ENCODE measurements at regions not wholly inside any gene's neighbourhood (a gene's known extent, or its start where the extent isn't known, plus 50 kb on each side); places are given as distances from the start of the nearest gene placed in this dataset.

GRCh38 chr12:105907982-105908381 lies 230.8 kb downstream of the NUAK1 start:
- Mint-ChIP-seq H3K27ac (no peak overlapping the region), H3K9me3 (peaks cover 0 to 9% (median 4%) of the 10 kb centered on the region in 3 donors), H3K4me1 (no peaks in the 10 kb centered on the region), H3K27me3 (peaks cover 3% of the 10 kb centered on the region), H3K4me3 (no peak overlapping the region), H3K36me3 (no peaks in the 10 kb centered on the region)

- Mint-ChIP-seq H3K27ac (no peak overlapping the region), H3K4me1 (no peaks in the 10 kb centered on the region), H3K27me3 (peaks cover 4% of the 10 kb centered on the region), H3K36me3 (no peaks in the 10 kb centered on the region), H3K9me3 (peaks cover 2 to 11% (median 6%) of the 10 kb centered on the region in 3 donors), H3K4me3 (no peak overlapping the region)
These were observed 228.7 kb downstream of the NUAK1 start for GRCh38 chr12:105910030-105910429.

GRCh38 chr12:105911966-105912365 lies 226.8 kb downstream of the NUAK1 start:
- no peak overlapping the region for H3K27ac Mint-ChIP-seq
- no peaks in the 10 kb centered on the region for H3K36me3 Mint-ChIP-seq
- no peaks in the 10 kb centered on the region for H3K4me1 Mint-ChIP-seq
- no peak overlapping the region for H3K4me3 Mint-ChIP-seq
- H3K9me3 Mint-ChIP-seq, result peaks cover 3 to 7% (median 7%) of the 10 kb centered on the region in 3 donors
- H3K27me3 Mint-ChIP-seq, result peaks cover 4% of the 10 kb centered on the region

GRCh38 chr12:105912882-105913678 lies 225.7 kb downstream of the NUAK1 start:
- Mint-ChIP-seq H3K9me3 (peaks cover 3 to 7% (median 7%) of the 10 kb centered on the region in 3 donors), H3K4me3 (no peak overlapping the region), H3K4me1 (no peaks in the 10 kb centered on the region), H3K36me3 (no peaks in the 10 kb centered on the region), H3K27me3 (peaks cover 8% of the 10 kb centered on the region), H3K27ac (no peak overlapping the region)

- Mint-ChIP-seq H3K27me3 (peaks cover 9% of the 10 kb centered on the region), H3K4me3 (no peak overlapping the region), H3K36me3 (no peaks in the 10 kb centered on the region), H3K27ac (no peak overlapping the region), H3K4me1 (no peaks in the 10 kb centered on the region), H3K9me3 (peaks cover 3 to 7% (median 7%) of the 10 kb centered on the region in 3 donors)
These were observed 222.6 kb downstream of the NUAK1 start for GRCh38 chr12:105915997-105916759.

- H3K4me1 Mint-ChIP-seq, result no peaks in the 10 kb centered on the region
- peaks cover 3 to 7% (median 7%) of the 10 kb centered on the region in 3 donors for H3K9me3 Mint-ChIP-seq
- no peak overlapping the region for H3K4me3 Mint-ChIP-seq
- no peaks in the 10 kb centered on the region for H3K36me3 Mint-ChIP-seq
- H3K27ac Mint-ChIP-seq, result no peak overlapping the region
- H3K27me3 Mint-ChIP-seq, result peaks cover 9% of the 10 kb centered on the region
These were observed 222.1 kb downstream of the NUAK1 start for GRCh38 chr12:105916760-105917039.

- Mint-ChIP-seq H3K27me3 (peaks cover 12% of the 10 kb centered on the region), H3K9me3 (no peaks in the 10 kb centered on the region), H3K4me1 (no peaks in the 10 kb centered on the region), H3K4me3 (peak overlapping the region in 1 of 4 donors; percentile 18), H3K27ac (no peak overlapping the region), H3K36me3 (no peaks in the 10 kb centered on the region)
These were observed 218.5 kb downstream of the NUAK1 start for GRCh38 chr12:105920161-105920684.

- Mint-ChIP-seq H3K27ac (no peak overlapping the region), H3K27me3 (peaks cover 12% of the 10 kb centered on the region), H3K9me3 (no peaks in the 10 kb centered on the region), H3K36me3 (no peaks in the 10 kb centered on the region), H3K4me1 (no peaks in the 10 kb centered on the region), H3K4me3 (no peak overlapping the region)
These were observed 217.7 kb downstream of the NUAK1 start for GRCh38 chr12:105921055-105921454.

GRCh38 chr12:105921872-105922669 lies 216.7 kb downstream of the NUAK1 start:
- no peaks in the 10 kb centered on the region for H3K36me3 Mint-ChIP-seq
- no peaks in the 10 kb centered on the region for H3K9me3 Mint-ChIP-seq
- peak overlapping the region in 1 of 3 donors; percentile 3 for H3K27ac Mint-ChIP-seq

GRCh38 chr12:105922670-105923102 lies 216.1 kb downstream of the NUAK1 start:
- peaks cover 0 to 1% (median 0%) of the 10 kb centered on the region in 3 donors for H3K4me1 Mint-ChIP-seq
- H3K9me3 Mint-ChIP-seq, result peaks cover 0 to 4% (median 2%) of the 10 kb centered on the region in 3 donors
- H3K27me3 Mint-ChIP-seq, result peaks cover 9% of the 10 kb centered on the region
- H3K4me3 Mint-ChIP-seq, result no peak overlapping the region
- H3K27ac Mint-ChIP-seq, result no peak overlapping the region
- no peaks in the 10 kb centered on the region for H3K36me3 Mint-ChIP-seq

More at GRCh38 chr12:105921872-105922669, 216.7 kb downstream of the NUAK1 start:
- Mint-ChIP-seq H3K27me3 (peaks cover 12% of the 10 kb centered on the region), H3K4me3 (no peak overlapping the region), H3K4me1 (peaks cover 0 to 1% (median 0%) of the 10 kb centered on the region in 3 donors)

GRCh38 chr12:105924526-105925208 lies 214.1 kb downstream of the NUAK1 start:
- Mint-ChIP-seq H3K9me3 (peaks cover 0 to 9% (median 2%) of the 10 kb centered on the region in 3 donors), H3K4me1 (peaks cover 0 to 1% (median 0%) of the 10 kb centered on the region in 3 donors), H3K27ac (no peak overlapping the region), H3K4me3 (no peak overlapping the region), H3K36me3 (no peaks in the 10 kb centered on the region), H3K27me3 (peaks cover 8% of the 10 kb centered on the region)

GRCh38 chr12:105927564-105927963 lies 211.2 kb downstream of the NUAK1 start:
- peaks cover 6% of the 10 kb centered on the region for H3K27me3 Mint-ChIP-seq
- H3K36me3 Mint-ChIP-seq, result no peaks in the 10 kb centered on the region
- peaks cover 0 to 9% (median 2%) of the 10 kb centered on the region in 3 donors for H3K9me3 Mint-ChIP-seq
- H3K27ac Mint-ChIP-seq, result peak overlapping the region in 1 of 3 donors; percentile 0
- no peak overlapping the region for H3K4me3 Mint-ChIP-seq
- peaks cover 0 to 1% (median 0%) of the 10 kb centered on the region in 3 donors for H3K4me1 Mint-ChIP-seq

- H3K27me3 Mint-ChIP-seq, result peaks cover 6% of the 10 kb centered on the region
These were observed 210.3 kb downstream of the NUAK1 start for GRCh38 chr12:105928436-105928835.

GRCh38 chr12:105929192-105929591 lies 209.6 kb downstream of the NUAK1 start:
- H3K36me3 Mint-ChIP-seq, result no peaks in the 10 kb centered on the region
- H3K27me3 Mint-ChIP-seq, result peaks cover 9% of the 10 kb centered on the region
- no peak overlapping the region for H3K4me3 Mint-ChIP-seq
- peaks cover 0 to 9% (median 2%) of the 10 kb centered on the region in 3 donors for H3K9me3 Mint-ChIP-seq
- peaks cover 0 to 1% (median 0%) of the 10 kb centered on the region in 3 donors for H3K4me1 Mint-ChIP-seq
- no peak overlapping the region for H3K27ac Mint-ChIP-seq

More at GRCh38 chr12:105928436-105928835, 210.3 kb downstream of the NUAK1 start:
- H3K9me3 Mint-ChIP-seq, result peaks cover 0 to 9% (median 2%) of the 10 kb centered on the region in 3 donors
- peaks cover 0 to 1% (median 0%) of the 10 kb centered on the region in 3 donors for H3K4me1 Mint-ChIP-seq
- H3K4me3 Mint-ChIP-seq, result no peak overlapping the region
- no peak overlapping the region for H3K27ac Mint-ChIP-seq
- no peaks in the 10 kb centered on the region for H3K36me3 Mint-ChIP-seq

All from IgD-negative memory B cell (primary cell).